SK-N-DZ (cell line): ENCODE measurements at regions not wholly inside any gene's neighbourhood (a gene's known extent, or its start where the extent isn't known, plus 50 kb on each side); places are given as distances from the start of the nearest gene placed in this dataset.
"Not testable (repeated sequence)": the region's sequence is repeated elsewhere in the genome, so short reads cannot be mapped to it uniquely, and the experiment has no call there.

Source experiments
- DNase-seq: peaks from one replicate; pipeline ENCODE4 v3.0.0-alpha.2; 2015; ENCODE audit warnings: low spot score

DNA sequence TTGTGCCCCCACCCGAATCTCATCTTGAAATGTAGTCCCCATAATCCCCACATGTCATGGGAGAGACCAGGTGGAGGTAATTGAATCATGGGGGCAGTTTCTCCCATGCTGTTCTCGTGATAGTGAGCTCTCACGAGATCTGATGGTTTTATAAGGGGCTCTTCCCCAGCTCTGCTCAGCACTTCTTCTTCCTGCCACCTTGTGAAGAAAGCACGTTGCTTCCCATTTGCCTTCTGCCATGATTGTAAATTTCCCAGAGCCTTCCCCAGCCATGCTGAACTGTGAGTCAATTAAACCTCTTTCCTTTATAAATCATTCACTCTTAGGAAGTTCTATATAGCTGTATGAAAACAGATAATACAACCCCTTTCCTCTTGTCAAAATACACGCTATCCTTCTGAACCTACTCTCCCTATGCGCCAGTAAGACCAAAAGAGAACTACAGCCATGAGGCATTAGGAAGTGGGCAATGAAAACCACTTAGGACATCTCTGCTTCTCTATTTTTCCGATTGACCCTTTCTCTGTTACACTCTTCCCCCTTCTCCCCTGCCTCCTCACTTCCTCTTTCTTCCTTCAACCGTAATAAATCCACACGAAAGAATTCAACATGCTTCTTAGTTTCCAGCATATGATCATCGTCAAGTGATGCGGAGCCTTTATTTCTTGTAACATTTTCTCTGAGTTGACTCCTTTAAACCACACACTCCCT lies 101.2 kb upstream of the WDR11 start:
- no peak for DNase-seq

DNA sequence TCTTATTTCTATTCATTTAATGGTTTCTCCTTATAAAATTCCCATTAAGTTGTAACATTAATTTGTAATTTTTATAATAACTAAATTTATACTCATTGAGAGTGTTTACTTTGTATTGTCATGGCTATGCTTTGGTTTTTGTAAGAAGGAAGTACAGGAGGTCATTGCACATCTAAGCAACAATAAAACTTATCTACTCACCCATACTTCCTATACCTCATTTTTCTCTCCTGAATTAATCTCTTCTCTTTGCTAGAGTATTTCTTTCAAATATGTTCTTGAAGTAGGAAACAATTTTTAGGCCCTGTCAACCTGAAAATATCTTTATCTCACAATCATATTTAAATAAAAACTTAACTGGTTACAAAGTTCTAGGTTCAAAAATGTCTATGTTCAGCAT lies 95.4 kb upstream of the WDR11 start:
- DNase-seq, result no peak

DNA sequence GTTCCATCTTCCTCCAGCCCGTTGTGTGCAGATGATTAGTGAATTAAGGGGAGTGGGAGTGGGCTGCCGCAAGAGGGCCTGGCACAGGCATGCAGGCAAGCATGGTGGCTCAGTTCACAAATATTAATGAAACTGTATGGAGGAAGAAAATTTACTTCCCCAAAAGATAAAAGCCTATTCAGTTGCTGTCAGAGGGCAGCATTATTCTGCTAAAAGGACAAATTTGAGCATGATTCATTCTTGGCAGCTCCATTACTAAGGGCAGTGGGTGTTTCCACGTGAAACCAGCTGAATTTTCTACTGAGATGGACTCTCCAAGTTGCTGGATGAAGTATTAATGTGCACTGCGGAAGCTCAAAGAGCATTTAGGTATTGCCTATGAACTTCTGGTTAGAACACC lies 90.9 kb upstream of the WDR11 start:
- DNase-seq, result no peak

DNA sequence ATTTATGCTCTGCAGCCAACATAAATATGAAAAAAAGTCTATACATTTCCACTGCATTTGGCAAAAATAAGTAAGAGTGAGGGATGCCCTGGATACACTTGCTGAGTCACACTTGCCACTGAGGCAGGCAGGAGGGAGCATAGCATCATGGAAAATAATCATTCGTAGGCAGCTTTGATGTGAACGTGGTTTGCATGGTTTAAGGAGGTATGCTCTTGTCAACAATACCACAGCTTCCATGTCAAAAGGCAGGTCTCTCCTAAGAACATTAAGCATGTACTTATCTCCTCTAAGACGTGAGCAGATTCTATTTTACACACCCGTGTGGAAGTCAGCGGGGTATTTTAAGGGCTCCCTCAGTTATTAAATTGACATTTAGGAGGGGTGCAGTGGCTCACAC lies 89.2 kb upstream of the WDR11 start:
- DNase-seq, result no peak

DNA sequence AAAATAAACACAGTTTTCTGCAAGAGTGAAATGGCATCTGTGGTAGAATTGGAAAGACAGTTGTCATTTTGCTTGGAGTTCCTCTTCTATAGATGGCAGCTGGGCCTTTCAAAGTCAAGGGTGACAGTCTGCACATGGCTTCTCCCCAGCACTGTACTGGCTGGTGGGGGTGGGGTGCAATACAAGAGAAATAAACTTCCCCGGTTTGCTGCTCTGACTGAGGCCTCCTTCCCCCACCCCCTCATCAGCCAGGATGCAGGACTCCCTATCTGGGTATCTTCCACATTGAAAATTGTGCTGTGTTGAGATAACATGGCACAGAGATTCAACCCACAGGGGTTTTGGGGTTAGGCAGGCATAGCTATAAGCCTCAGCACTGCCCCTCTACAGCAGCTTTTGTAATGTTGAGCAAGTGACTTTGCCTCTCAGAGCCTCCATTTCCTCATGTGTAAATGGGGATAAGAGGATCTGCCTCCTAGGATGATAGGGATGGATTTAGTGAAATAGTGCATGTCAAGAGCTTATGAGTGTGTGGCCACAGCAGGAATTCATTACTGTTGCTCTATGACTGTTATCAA lies 85.8 kb upstream of the WDR11 start:
- no peak for DNase-seq

DNA sequence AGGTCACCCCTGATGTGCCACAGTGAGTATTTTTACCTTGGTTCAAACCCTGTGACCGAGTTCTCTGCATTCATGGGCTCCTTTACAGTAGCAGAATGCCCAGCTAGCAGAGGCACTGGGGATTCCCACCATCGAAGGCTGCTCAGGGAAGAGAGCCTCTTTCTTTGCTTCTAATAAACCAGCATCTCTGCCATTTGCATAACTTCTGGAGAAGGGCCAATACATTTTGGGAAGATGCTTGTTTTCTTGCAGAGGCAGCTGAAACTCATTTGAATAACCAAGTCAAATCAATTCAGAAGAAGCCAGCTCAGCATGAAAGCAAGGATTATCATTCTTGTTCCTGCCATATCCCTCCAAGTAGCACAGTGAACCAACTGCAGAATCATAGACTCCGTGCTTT lies 82.9 kb upstream of the WDR11 start:
- DNase-seq, result no peak

DNA sequence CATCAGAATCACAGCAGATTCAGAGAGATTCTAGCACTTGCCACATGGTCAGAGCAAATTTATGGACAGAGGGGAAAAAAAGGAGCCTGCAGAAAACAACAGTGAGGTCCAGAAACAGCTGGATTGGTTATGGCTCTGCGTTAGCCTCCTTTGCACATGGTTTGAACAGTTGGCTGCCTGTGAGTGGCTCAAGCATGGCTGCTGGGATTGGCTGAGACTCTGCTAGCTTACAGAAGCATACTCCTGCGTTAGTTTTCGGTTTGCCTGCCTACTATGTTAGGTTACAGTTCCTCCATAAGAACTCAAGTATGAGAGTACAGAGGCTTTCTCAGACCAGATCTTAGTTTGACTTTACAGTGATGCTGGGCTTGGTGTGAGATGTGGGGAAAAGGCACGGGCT lies 80.7 kb upstream of the WDR11 start:
- DNase-seq, result no peak

DNA sequence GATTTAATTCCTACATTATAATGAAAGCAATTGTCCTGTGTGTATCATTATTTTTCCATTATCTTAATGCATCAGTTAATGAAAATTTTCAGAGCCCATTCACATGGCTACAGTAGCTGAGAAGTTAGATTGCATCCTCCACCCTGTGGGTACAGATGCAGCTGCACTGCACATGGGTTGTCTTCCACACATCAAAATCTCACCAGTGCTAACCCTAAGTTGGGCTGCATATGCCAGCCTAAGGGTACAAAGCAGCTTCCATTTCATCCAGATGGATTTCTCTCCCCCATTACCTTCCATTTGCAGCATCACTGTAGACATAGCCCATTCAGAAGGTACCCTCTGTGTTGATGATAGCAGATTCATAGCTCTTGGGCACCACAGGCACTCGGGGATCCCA lies 74.7 kb upstream of the WDR11 start:
- DNase-seq, result no peak

DNA sequence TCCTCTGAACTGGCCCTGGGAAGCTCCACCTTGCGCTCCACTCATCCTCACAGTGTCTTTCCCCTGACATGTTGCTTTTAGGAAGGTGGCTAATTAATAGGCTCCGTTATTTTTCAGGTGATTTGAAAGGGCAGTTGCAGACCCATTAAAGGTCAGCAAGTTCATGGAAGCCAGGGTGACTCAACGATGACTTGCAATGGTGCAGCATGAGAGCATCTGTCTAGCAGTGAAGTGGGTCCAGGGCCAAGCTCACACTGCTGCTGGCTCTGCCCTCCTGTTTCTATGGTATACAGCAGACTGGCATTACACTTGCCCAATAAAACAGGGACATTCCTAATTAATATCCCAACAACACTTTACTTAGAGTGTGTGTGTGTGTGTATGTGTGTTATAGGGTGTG lies 68.8 kb upstream of the WDR11 start:
- DNase-seq, result no peak

DNA sequence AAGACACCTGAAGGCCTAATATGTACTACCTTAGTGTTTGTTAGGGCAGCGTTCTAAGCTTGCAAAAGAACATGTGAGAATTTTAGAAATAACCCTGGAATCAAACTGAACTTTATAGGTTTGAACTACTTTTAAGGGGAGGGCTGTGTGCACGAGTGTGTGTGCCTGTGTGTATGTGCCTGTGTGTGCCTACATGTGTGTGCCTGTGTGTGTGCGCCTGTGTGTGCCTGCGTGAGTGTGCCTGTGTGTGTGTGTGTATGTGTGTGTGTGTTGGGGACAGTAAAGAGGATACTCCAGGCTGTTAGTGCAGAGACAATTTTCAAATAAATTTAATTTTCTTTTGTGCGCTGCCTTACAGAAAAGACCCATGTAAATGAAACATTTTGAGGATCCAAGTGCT lies 68.1 kb upstream of the WDR11 start:
- no peak for DNase-seq

DNA sequence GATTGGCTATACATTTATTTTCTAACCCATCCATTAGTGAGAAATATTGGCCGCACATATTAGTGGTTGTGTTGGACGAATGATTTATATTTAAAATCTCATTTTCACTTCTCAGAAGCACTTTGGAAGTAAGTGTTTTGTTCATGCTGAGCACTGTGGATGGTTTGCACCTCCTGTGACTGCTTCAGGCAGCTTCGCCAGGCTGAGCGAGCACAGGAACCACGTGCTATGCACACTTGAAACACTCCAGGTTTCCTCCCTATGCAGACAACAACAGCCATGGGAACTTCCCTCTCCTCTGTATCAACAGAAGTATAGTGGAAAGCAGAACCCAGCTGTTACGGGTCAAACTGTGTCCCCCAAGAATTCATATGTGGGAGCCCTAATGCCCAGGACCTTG lies 67.3 kb upstream of the WDR11 start:
- DNase-seq, result no peak

DNA sequence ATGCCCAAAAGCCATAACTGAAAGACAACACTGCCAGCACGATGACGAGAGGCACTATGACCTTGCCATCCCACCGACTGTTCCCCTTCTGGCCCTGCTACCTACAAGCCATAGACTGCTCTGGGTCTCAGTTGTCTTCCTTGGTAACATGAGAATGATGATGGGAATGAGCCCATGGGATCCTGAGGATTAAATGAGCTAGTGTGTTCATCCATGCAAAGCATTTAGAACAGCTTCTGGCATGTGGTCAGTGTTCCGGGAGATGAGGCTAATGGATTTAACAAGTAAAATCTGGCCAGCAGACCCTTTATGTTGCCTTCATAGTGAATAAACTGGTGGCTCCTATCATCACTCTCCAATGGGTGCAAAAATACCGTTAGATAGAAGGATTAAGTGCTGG lies 62.4 kb upstream of the WDR11 start:
- DNase-seq, result no peak

DNA sequence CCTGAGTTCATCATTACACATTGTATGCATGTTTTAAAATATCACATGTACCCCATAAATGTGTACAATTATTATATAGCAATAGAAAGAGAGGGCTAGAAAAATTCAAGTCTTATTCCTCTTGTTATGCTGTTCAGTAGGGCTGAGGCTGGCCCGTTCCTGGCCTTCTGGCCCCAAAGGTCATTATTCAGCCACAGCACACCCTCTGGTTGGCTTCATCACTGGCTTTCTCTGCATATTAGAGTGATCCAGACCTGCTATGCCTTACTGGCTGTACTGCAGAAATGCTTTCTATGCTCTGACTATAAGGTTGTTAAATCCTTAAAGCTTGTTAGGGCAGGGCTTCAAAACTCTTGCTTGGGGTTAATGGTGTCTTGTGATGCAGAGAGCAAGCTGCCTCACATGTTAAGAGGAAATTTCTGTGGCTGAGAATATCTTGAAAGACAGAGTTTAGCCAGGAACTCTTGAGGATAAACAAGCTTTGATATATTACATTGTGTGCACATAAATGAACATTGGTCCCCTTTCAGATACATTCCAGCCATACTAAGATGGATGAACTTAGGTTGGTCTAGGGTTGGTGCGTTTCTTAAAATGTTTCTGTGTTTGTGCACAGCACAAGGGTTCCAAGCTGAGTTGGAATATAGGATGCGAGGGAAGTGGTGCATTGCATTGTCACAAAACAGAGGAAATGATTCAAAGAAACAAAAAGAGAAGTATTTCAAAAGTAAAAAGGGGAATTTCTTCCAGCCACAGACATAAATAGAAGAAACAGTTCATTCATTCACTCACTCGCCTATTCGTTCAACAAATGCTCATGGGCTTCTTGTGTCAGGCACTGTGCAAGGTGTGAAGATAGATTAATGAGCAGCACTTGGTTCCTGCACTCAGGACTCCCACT lies 61.6 kb upstream of the WDR11 start:
- DNase-seq, result no peak

DNA sequence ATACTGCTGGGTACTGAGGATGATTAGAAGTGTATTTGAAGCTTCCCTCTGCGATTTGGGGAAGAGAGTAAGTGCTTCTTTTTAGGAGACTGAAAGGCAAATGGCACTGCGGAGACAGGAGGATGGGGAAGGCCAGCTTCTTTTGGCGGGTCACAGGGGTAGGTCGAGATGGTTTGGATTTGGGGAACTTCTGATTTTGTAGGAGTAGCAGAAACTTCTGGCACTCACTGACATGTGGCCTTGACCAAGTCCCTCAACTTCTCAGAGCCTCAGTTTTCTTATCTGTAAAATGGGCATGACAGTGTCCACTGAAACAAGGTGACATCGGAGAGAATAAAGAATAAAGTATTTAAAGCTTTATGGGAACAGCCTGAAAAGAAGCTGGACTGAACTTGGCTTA lies 59.8 kb upstream of the WDR11 start:
- DNase-seq, result no peak

DNA sequence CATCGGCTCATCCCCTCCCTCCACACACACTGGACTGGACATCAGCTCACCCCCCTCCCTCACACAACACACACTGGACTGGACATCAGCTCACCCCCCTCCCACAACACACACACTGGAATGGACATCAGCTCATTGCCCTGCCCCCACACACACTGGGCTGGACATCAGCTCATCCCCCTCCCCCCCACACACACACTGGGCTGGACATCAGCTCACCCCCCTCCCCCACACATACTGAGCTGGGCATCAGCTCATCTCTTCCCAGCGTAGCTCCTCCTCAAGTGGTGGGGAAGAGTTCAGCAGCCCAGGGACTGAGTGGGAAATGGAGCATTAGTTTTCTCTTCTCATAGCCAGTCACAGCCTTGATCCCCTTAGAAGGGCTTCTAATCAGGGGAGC lies 58.1 kb upstream of the WDR11 start:
- no peak for DNase-seq

DNA sequence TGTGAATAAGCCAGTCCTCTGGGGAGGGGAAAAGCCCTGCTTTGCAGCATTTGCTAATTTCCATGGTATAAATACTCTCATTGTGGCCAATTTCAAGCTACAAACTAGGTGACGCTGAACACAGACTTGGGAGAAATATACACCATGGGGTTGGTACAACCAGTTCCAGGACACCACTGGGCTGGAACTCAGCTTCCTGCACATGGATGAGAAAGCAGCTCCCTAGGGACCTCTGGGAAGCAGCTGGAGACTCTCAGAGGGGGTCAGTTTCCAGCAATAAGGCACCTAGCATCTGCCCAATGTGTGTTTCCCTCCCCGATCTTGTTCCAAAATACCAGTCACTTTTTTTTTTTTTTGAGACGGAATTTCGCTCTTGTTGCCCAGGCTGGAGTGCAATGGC lies 56.8 kb upstream of the WDR11 start:
- no peak for DNase-seq

DNA sequence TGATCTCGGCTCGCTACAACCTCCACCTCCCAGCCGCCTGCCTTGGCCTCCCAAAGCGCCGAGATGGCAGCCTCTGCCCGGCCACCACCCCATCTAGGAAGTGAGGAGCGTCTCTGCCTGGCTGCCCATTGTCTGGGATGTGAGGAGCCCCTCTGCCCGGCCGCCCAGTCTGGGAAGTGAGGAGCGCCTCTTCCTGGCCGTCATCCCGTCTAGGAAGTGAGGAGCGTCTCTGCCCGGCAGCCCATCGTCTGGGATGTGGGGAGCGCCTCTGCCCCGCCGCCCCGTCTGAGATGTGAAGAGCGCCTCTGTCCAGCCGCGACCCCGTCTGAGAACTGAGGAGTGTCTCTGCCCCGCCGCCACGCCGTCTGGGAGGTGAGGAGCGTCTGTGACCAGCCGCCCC lies 52.9 kb upstream of the WDR11 start:
- not testable (repeated sequence) for DNase-seq

DNA sequence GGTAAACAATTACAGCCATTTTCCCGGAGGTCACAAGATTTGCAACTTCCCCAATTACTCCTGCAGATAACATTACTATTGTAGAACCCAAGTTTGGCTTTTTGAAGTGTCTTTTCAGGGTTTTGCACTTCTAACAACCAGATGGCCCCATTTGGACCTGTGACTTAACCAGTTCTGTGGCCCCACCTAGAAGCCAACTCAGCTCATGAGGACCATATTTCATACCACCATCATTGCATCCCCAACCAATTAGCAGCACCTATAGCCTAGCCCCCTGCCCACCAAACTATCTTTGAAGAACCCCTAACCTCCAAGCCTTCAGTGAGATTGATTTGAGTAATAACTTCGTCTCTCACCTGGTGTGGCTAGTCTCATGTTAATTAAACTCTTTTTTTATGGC lies 51.3 kb upstream of the WDR11 start:
- DNase-seq, result no peak

DNA sequence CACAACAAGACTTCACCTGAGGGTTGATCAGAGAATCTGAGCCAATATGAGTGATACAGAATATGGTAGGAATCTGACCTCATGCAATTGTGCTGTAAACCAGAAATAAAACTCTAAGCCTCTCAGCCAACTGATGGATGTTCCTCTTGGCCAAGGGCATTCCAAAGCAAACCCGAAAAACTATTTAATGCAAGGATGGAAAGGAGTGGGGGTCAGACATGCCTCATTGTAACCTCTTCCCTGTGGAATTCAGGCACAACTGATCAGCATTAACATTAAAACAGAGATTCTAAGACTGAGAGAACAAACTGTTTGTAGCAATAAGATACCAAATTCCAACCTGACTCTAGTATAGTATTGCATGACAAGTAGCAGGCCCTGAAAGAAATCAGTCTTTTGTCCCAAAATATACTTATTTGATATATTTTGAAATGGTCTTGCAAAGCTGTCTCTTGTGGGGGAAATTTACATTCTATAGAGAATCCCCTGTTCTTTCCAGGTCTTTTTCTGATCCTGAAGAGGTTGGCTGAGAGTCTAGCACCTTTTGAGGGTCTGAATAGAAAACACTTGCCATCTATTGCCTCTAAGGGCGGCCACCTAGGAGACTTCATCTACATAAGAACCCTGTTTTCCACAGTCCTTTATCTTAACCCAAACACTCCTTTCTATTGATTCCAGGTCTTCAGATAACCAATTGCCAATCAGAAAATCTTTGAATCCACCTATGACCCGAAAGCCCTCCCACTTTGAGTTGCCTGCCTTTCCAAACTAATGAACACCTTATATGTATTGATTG lies 50.4 kb upstream of the WDR11 start:
- no peak for DNase-seq
